H1 (cell line): ENCODE measurements at regions not wholly inside any gene's neighbourhood (a gene's known extent, or its start where the extent isn't known, plus 50 kb on each side); places are given as distances from the start of the nearest gene placed in this dataset.

ENCODE experiments used
- CTCF ChIA-PET: fragments of 300-600 bp; sonication (Branson Sonifier 250); formaldehyde crosslinking; loops from one replicate; lab custom pipeline; 2021; ENCODE audit not compliant: partially characterized antibody; lab: Charles Lee
- POLR2A ChIA-PET: fragments of 300-600 bp; sonication (Branson Sonifier 250); formaldehyde crosslinking; loops from one replicate; lab custom pipeline; 2021; ENCODE audit warnings: inconsistent platforms; ENCODE audit not compliant: partially characterized antibody; lab: Charles Lee
- DNase-seq, 2 experiments: peaks; one replicate each; pipeline versions ENCODE4 v3.0.0 to v3.0.0-alpha.2; 2010 to 2022; ENCODE audit warnings: low spot score in 2 of 2, low read depth in 1 of 2, mixed read lengths in 1 of 2
- FAIRE-seq: peaks from 2 replicates; lab custom pipeline; 2011; peaks lifted over from hg19 to GRCh38; lab: Jason Lieb, UNC
- H2AFZ ChIP-seq: 2 replicates; pipeline ENCODE4 v1.8.1; 2012; ENCODE audit warnings: low read length, inconsistent platforms
- H2AK5ac ChIP-seq: 2 replicates; pipeline ENCODE4 v1.6.1; 2013; ENCODE audit warnings: low read depth, low read length
- H2BK120ac ChIP-seq: replicated peaks from 2 replicates; pipeline ENCODE3; 2013; ENCODE audit warnings: low read depth, low read length, inconsistent platforms
- H2BK12ac ChIP-seq: 2 replicates; pipeline ENCODE4 v1.6.1; 2013; ENCODE audit warnings: low read depth, low read length
- H2BK15ac ChIP-seq: 2 replicates; pipeline ENCODE4 v1.6.1; 2013; ENCODE audit warnings: low read length
- H2BK20ac ChIP-seq: 2 replicates; pipeline ENCODE4 v1.6.1; 2013; ENCODE audit warnings: low read length
- H2BK5ac ChIP-seq: 2 replicates; pipeline ENCODE4 v1.6.1; 2013; ENCODE audit warnings: low read depth, low read length
- H3K14ac ChIP-seq: 2 replicates; pipeline ENCODE4 v1.6.1; 2013; ENCODE audit warnings: inconsistent platforms; ENCODE audit not compliant: insufficient read length
- H3K18ac ChIP-seq: 2 replicates; pipeline ENCODE4 v1.6.1; 2013; ENCODE audit warnings: low read length; ENCODE audit errors: extremely low read depth
- H3K23ac ChIP-seq: 2 replicates; pipeline ENCODE4 v1.6.1; 2013; ENCODE audit warnings: inconsistent platforms; ENCODE audit not compliant: insufficient read length
- H3K23me2 ChIP-seq: 2 replicates; pipeline ENCODE4 v1.6.1; 2013; ENCODE audit warnings: low read depth, low read length
- H3K27ac ChIP-seq: 2 replicates; pipeline ENCODE4 v1.6.1; 2011; ENCODE audit warnings: low read depth, low read length, inconsistent platforms
- H3K27me3 ChIP-seq, 4 experiments: replicated peaks in 1 of 4; 1 replicate in 1 of 4; 2 replicates in 3 of 4; pipeline versions ENCODE4 v1.6.1 to v1.8.1; 2011 to 2013; ENCODE audit warnings: low read length in 3 of 4, mild to moderate bottlenecking in 3 of 4, inconsistent platforms in 2 of 4, mixed read lengths in 2 of 4, moderate library complexity in 1 of 4; ENCODE audit not compliant: control insufficient read depth in 3 of 4, insufficient read depth in 3 of 4; ENCODE audit errors: extremely low read depth in 1 of 4
- H3K36me3 ChIP-seq, 4 experiments: 2 replicates each; pipeline versions ENCODE4 v1.6.1 to v1.8.1; 2011 to 2013; ENCODE audit warnings: mild to moderate bottlenecking in 4 of 4, low read length in 3 of 4, moderate library complexity in 2 of 4, control low read depth in 1 of 4, inconsistent platforms in 1 of 4; ENCODE audit not compliant: insufficient read depth in 4 of 4, control insufficient read depth in 2 of 4
- H3K4ac ChIP-seq: replicated peaks from 2 replicates; pipeline ENCODE3; 2013; ENCODE audit warnings: low read length, low read depth, mixed read lengths, inconsistent platforms; ENCODE audit not compliant: insufficient read length
- H3K4me1 ChIP-seq, 4 experiments: replicated peaks in 1 of 4; 1 replicate in 1 of 4; 2 replicates in 3 of 4; pipeline versions ENCODE4 v1.6.1 to v1.8.1; 2011 to 2013; ENCODE audit warnings: low read length in 3 of 4, inconsistent platforms in 2 of 4, mixed read lengths in 1 of 4; ENCODE audit not compliant: insufficient read depth in 4 of 4, control insufficient read depth in 3 of 4
- H3K4me2 ChIP-seq, 2 experiments: 2 replicates each; pipeline versions ENCODE4 v1.6.1 to v1.8.1; 2011 to 2013; ENCODE audit warnings: low read depth in 2 of 2, low read length in 2 of 2, control low read depth in 1 of 2, inconsistent platforms in 1 of 2, mild to moderate bottlenecking in 1 of 2; ENCODE audit not compliant: insufficient read depth in 1 of 2
- H3K4me3 ChIP-seq, 4 experiments: fragments of 200-600, 300-600 bp in 1 of 4; sonication (generic), shearing (Covaris generic), sonication (Bioruptor Twin) in 1 of 4; 2 replicates each; pipeline versions ENCODE4 v1.5.1 to v1.8.1; 2011 to 2016; ENCODE audit warnings: low read length in 4 of 4, low read depth in 3 of 4, control low read depth in 2 of 4, inconsistent platforms in 2 of 4, mild to moderate bottlenecking in 2 of 4, mixed read lengths in 1 of 4, moderate library complexity in 1 of 4; ENCODE audit not compliant: insufficient read depth in 2 of 4; ENCODE audit errors: extremely low read depth in 1 of 4
- H3K56ac ChIP-seq: replicated peaks from 2 replicates; pipeline ENCODE3; 2013; ENCODE audit warnings: low read depth, mild to moderate bottlenecking, mixed read lengths, low read length, inconsistent platforms; ENCODE audit not compliant: insufficient read length
- H3K79me1 ChIP-seq: 2 replicates; pipeline ENCODE4 v1.6.1; 2013; ENCODE audit warnings: low read depth, low read length, control low read depth
- H3K79me2 ChIP-seq, 2 experiments: 2 replicates each; pipeline versions ENCODE4 v1.6.1 to v1.8.1; 2012 to 2013; ENCODE audit warnings: low read length in 2 of 2, mild to moderate bottlenecking in 2 of 2, inconsistent platforms in 1 of 2; ENCODE audit not compliant: insufficient read depth in 2 of 2, control insufficient read depth in 1 of 2
- H3K9ac ChIP-seq, 4 experiments: replicated peaks in 1 of 4; 1 replicate in 1 of 4; 2 replicates in 3 of 4; pipeline versions ENCODE4 v1.6.1 to v1.8.1; 2011 to 2013; ENCODE audit warnings: low read depth in 3 of 4, low read length in 3 of 4, control low read depth in 2 of 4, mild to moderate bottlenecking in 2 of 4, moderate library complexity in 2 of 4, inconsistent platforms in 1 of 4; ENCODE audit errors: extremely low read depth in 1 of 4
- H3K9me3 ChIP-seq, 2 experiments: 2 replicates each; pipeline versions ENCODE4 v1.6.1 to v1.8.1; 2012 to 2013; ENCODE audit warnings: mild to moderate bottlenecking in 2 of 2, moderate library complexity in 2 of 2, control low read depth in 1 of 2, inconsistent platforms in 1 of 2, low read depth in 1 of 2, low read length in 1 of 2, mixed read lengths in 1 of 2; ENCODE audit not compliant: insufficient read depth in 2 of 2
- H4K20me1 ChIP-seq, 2 experiments: replicated peaks in 1 of 2; 2 replicates each; pipeline versions ENCODE3 to v1.8.1; 2011 to 2013; ENCODE audit warnings: inconsistent platforms in 2 of 2, low read length in 2 of 2, mild to moderate bottlenecking in 1 of 2; ENCODE audit not compliant: insufficient read depth in 2 of 2, control insufficient read depth in 1 of 2
- H4K5ac ChIP-seq: 2 replicates; pipeline ENCODE4 v1.6.1; 2013; ENCODE audit warnings: low read length, low read depth, mixed read lengths, inconsistent platforms; ENCODE audit not compliant: insufficient read length
- H4K8ac ChIP-seq: 2 replicates; pipeline ENCODE4 v1.8.0; 2013; ENCODE audit warnings: mild to moderate bottlenecking, moderate library complexity, low read length, inconsistent platforms; ENCODE audit not compliant: insufficient read depth; ENCODE audit errors: extremely low read depth
- H4K91ac ChIP-seq: replicated peaks from 2 replicates; pipeline ENCODE3; 2013; ENCODE audit warnings: low read length, mixed read lengths, inconsistent platforms; ENCODE audit not compliant: insufficient read length
- ATF3 ChIP-seq: IDR thresholded peaks from 2 replicates; pipeline ENCODE4 v1.6.1; 2011; ENCODE audit warnings: low read depth, mild to moderate bottlenecking, low read length; ENCODE audit not compliant: insufficient read depth
- CTBP2 ChIP-seq: IDR thresholded peaks from 2 replicates; pipeline ENCODE4 v1.7.0; 2011; ENCODE audit warnings: borderline replicate concordance, mild to moderate bottlenecking, moderate library complexity, mixed read lengths, low read length; ENCODE audit not compliant: insufficient read depth, insufficient read length
- E2F6 ChIP-seq: IDR thresholded peaks from 2 replicates; pipeline ENCODE4 v1.6.1; 2012; ENCODE audit warnings: inconsistent platforms
- GABPA ChIP-seq: IDR thresholded peaks from 2 replicates; pipeline ENCODE4 v1.6.1; 2011; ENCODE audit warnings: mild to moderate bottlenecking, low read length, moderate library complexity, borderline replicate concordance; ENCODE audit not compliant: insufficient read depth
- JUND ChIP-seq: IDR thresholded peaks from 2 replicates; pipeline ENCODE4 v1.6.1; 2011; ENCODE audit warnings: mild to moderate bottlenecking, improper control_type of control experiment, low read length
- POU5F1 ChIP-seq: IDR thresholded peaks from 2 replicates; pipeline ENCODE4 v1.6.1; 2011; ENCODE audit warnings: low read depth, mild to moderate bottlenecking, low read length, moderate library complexity
- RNF2 ChIP-seq: fragments of 200-900, 300-1000 bp; sonication (generic); IDR thresholded peaks from 2 replicates; pipeline ENCODE4 v1.7.1; 2016; ENCODE audit warnings: borderline replicate concordance, low read depth, mild to moderate bottlenecking, antibody characterized with exemption, low read length; ENCODE audit not compliant: poor library complexity, severe bottlenecking; ENCODE audit errors: missing control alignments
- SAP30 ChIP-seq: fragments of 300-600 bp; sonication (generic); IDR thresholded peaks from 2 replicates; pipeline ENCODE4 v1.7.1; 2012; ENCODE audit warnings: low read length, moderate library complexity, mild to moderate bottlenecking, inconsistent platforms; ENCODE audit not compliant: insufficient read depth, insufficient replicate concordance
- SIX5 ChIP-seq: IDR thresholded peaks from 2 replicates; pipeline ENCODE4 v1.6.1; 2011; ENCODE audit warnings: mild to moderate bottlenecking, low read depth, low read length
- SP2 ChIP-seq: IDR thresholded peaks from 2 replicates; pipeline ENCODE4 v1.6.1; 2012; ENCODE audit warnings: mild to moderate bottlenecking, low read length, inconsistent platforms
- SP4 ChIP-seq: IDR thresholded peaks from 2 replicates; pipeline ENCODE4 v1.6.1; 2012; ENCODE audit warnings: low read length, inconsistent platforms
- SRF ChIP-seq: IDR thresholded peaks from 2 replicates; pipeline ENCODE4 v1.6.1; 2011; ENCODE audit warnings: mild to moderate bottlenecking, low read depth, low read length, moderate library complexity
- TAF7 ChIP-seq: optimal IDR thresholded peaks from 2 replicates; pipeline ENCODE3; 2011; ENCODE audit warnings: low read depth, mild to moderate bottlenecking, inconsistent platforms, low read length, moderate library complexity, borderline replicate concordance
- TCF12 ChIP-seq: IDR thresholded peaks from 2 replicates; pipeline ENCODE4 v1.6.1; 2011; ENCODE audit warnings: low read depth, mild to moderate bottlenecking, low read length
- WGBS, 2 experiments: shearing (Covaris generic) in 1 of 2; methylation state at CpG; one replicate each; pipeline versions ENCODE4 v1.1.6 to v1.1.7; 2013 to 2015; ENCODE audit warnings: low lambda C conversion rate in 2 of 2, mixed read lengths in 2 of 2, inconsistent platforms in 1 of 2, low coverage in 1 of 2, missing lambda C conversion rate in 1 of 2; ENCODE audit not compliant: insufficient replicate concordance in 2 of 2, insufficient coverage in 1 of 2, insufficient read length in 1 of 2; ENCODE audit errors: extremely low coverage in 1 of 2, missing lambda C conversion rate in 1 of 2; 5-methylcytosine and 5-hydroxymethylcytosine counted together

GRCh38 chr4:93894995-93895394 lies 66.4 kb downstream of the ATOH1 start:
- Histone ChIP-seq H3K23me2 (no peaks in the 10 kb centered on the region), H3K4me3 (no peak overlapping the region), H4K20me1 (no peaks in the 10 kb centered on the region), H3K79me2 (no peaks in the 10 kb centered on the region), H3K4ac (no peak overlapping the region), H2AK5ac (no peak overlapping the region), H3K27ac (no peak overlapping the region), H3K9ac (no peak overlapping the region), H4K5ac (no peak overlapping the region), H2AFZ (no peak overlapping the region), H2BK12ac (no peak overlapping the region), H3K4me2 (no peak overlapping the region), H3K56ac (no peak overlapping the region), H3K23ac (no peak overlapping the region), H3K18ac (no peak overlapping the region), H3K36me3 (no peaks in the 10 kb centered on the region), H2BK20ac (no peak overlapping the region), H3K79me1 (no peaks in the 10 kb centered on the region), H3K9me3 (no peaks in the 10 kb centered on the region), H2BK5ac (no peak overlapping the region), H3K14ac (no peak overlapping the region), H2BK120ac (no peak overlapping the region), H4K91ac (no peak overlapping the region), H3K4me1 (no peaks in the 10 kb centered on the region), H3K27me3 (no peaks in the 10 kb centered on the region), H2BK15ac (no peak overlapping the region), H4K8ac (no peak overlapping the region)
- FAIRE-seq (no peak), DNase-seq (no peak)
- POLR2A ChIA-PET: no interaction called here
- CTCF ChIA-PET: no interaction called here
- 79% methylated on average over 2 of the region's 2 CpGs; no CpG with 5 or more reads in 1 of the 2 experiments for WGBS, 2 experiments
- no peak for TF ChIP-seq GABPA
- no peak for TF ChIP-seq SP4
- no peak for TF ChIP-seq CTBP2
- no peak for TF ChIP-seq JUND
- TF ChIP-seq TAF7: no peak
- no peak for TF ChIP-seq SP2
- TF ChIP-seq SAP30: no peak
- TF ChIP-seq SIX5: no peak
- TF ChIP-seq ATF3: no peak
- TF ChIP-seq POU5F1: no peak
- no peak for TF ChIP-seq TCF12
- no peak for TF ChIP-seq E2F6
- no peak for TF ChIP-seq SRF
- TF ChIP-seq RNF2: no peak
